ENCODE measurements at regions not wholly inside any gene's neighbourhood (a gene's known extent, or its start where the extent isn't known, plus 50 kb on each side); places are given as distances from the start of the nearest gene placed in this dataset.

GRCh38 chr4:130335417-130336194, 1239.7 kb downstream of the C4orf33 start:
- TF ChIP-seq CTCF (conservative IDR thresholded peaks at IDR 0.05 in 1 of 2, IDR thresholded peaks at IDR 0.05 in 1 of 2; ENCODE audit: low read depth in 1 of 2, low read length in 2 of 2), result no peak
- no peak for TF ChIP-seq EZH2 (IDR thresholded peaks at IDR 0.05; ENCODE audit: low read length, missing control alignments)

All from fibroblast of lung (primary cell).